ENCODE measurements at regions not wholly inside any gene's neighbourhood (a gene's known extent, or its start where the extent isn't known, plus 50 kb on each side); places are given as distances from the start of the nearest gene placed in this dataset.

DNA sequence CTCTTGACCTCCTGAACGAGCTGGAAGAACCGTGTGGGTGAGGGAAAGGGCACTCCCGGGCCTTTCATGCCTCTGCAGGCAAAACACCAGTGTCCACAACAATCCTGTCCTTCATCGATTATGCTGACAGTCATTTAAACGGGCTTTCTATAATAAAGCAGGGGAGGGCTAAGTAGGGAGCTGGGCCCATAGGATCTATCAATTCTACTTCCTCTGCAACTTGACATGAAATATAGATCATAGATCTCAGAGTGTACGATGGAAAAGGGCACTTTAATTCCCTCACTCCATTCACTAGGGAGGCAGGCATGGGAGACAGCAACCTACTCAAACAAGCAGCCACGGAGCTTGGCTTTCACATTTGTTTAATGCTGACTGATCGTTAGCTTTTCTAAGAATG, 55.8 kb upstream of the WASF3 start:
- POLR2A ChIA-PET: no interaction called here
- Histone ChIP-seq H3K36me3 (ENCODE audit: control insufficient read depth in 2 of 2, extremely low read depth in 1 of 2, insufficient read depth in 2 of 2, low read length in 2 of 2) (no peaks in the 10 kb centered on the region), H3K9me3 (replicated peaks; ENCODE audit: control insufficient read depth, insufficient read depth, low read length) (no peaks in the 10 kb centered on the region), H3K4me2 (ENCODE audit: insufficient read depth, low read length) (no peak overlapping the region), H3K27ac (ENCODE audit: insufficient read depth, low read depth, low read length) (no peak overlapping the region), H4K20me1 (replicated peaks; ENCODE audit: control insufficient read depth, extremely low read depth, insufficient read depth, low read length) (no peaks in the 10 kb centered on the region), H3K79me2 (ENCODE audit: control insufficient read depth, insufficient read depth, low read length) (no peaks in the 10 kb centered on the region), H3K9me1 (replicated peaks; ENCODE audit: control insufficient read depth, extremely low read depth, insufficient read depth, low read length) (no peaks in the 10 kb centered on the region), H3K4me1 (ENCODE audit: control insufficient read depth, extremely low read depth, insufficient read depth, low read length) (peaks cover 7% of the 10 kb centered on the region), H3K27me3 (ENCODE audit: control insufficient read depth in 2 of 2, insufficient read depth in 2 of 2, low read length in 2 of 2) (no peaks in the 10 kb centered on the region), H3K9ac (replicated peaks; ENCODE audit: extremely low read depth, insufficient read depth, low read length) (no peak overlapping the region), H3K4me3 (replicated peaks in 1 of 3; ENCODE audit: insufficient read depth in 1 of 3, low read depth in 1 of 3, low read length in 3 of 3) (no peak overlapping the region), H2AFZ (ENCODE audit: low read depth, low read length) (no peak overlapping the region)
- DNase-seq (ENCODE audit: low read depth, low spot score) (no peak), FAIRE-seq (no peak)
- TF ChIP-seq POLR2A (IDR thresholded peaks at IDR 0.05; ENCODE audit: low read depth, low read length): no peak
- no peak for TF ChIP-seq POLR2AphosphoS5 (IDR thresholded peaks at IDR 0.05; ENCODE audit: insufficient read depth, low read depth, low read length)
- TF ChIP-seq EZH2 (IDR thresholded peaks at IDR 0.05; ENCODE audit: borderline replicate concordance, low read depth, low read length, severe bottlenecking): no peak
- TF ChIP-seq JUN (IDR thresholded peaks at IDR 0.05; ENCODE audit: borderline replicate concordance, insufficient read depth, insufficient read length, low read depth): no peak
- TF ChIP-seq FOS (IDR thresholded peaks at IDR 0.05; ENCODE audit: borderline replicate concordance, insufficient read depth, low read length): no peak
- TF ChIP-seq CTCF (IDR thresholded peaks at IDR 0.05; ENCODE audit: extremely low read depth in 1 of 2, insufficient read depth in 1 of 2, low read depth in 1 of 2, low read length in 2 of 2): no peak
- no peak for TF ChIP-seq GATA2 (IDR thresholded peaks at IDR 0.05; ENCODE audit: insufficient read depth, insufficient read length, low read depth, low read length)
- TF ChIP-seq MYC (IDR thresholded peaks at IDR 0.05; ENCODE audit: low read depth, low read length): no peak
- TF ChIP-seq MAX (IDR thresholded peaks at IDR 0.05; ENCODE audit: insufficient read depth, insufficient read length): no peak
- no TSS peak for BruUV-seq (replicated peaks)
- CTCF ChIA-PET: interaction anchor here (1.1 to 10.7 kb wide), 4 partner anchors 104 to 316 kb away, joined by 3 to 213 read pairs (median 8); no protein-coding TSS in a partner anchor
- intact Hi-C loops (cut with micrococcal nuclease): no loop called here
- dilution Hi-C loops (cut with MboI; ENCODE audit: extremely low pct_ligation_motif_present, low sequenced_read_pairs): no loop called here

Measured in endothelial cell of umbilical vein (primary cell).